ENCODE measurements at regions not wholly inside any gene's neighbourhood (a gene's known extent, or its start where the extent isn't known, plus 50 kb on each side); places are given as distances from the start of the nearest gene placed in this dataset.
"Not testable (repeated sequence)": the region's sequence is repeated elsewhere in the genome, so short reads cannot be mapped to it uniquely, and the experiment has no call there.

GRCh38 chr22:49670456-49671330 lies 157.0 kb downstream of the BRD1 start:
- TF ChIP-seq CTCF (conservative IDR thresholded peaks at IDR 0.05) = no peak
- H3K36me3 Mint-ChIP-seq (ENCODE audit: low read depth) = no peaks in the 10 kb centered on the region
- H3K9me3 Mint-ChIP-seq = no peaks in the 10 kb centered on the region
- H3K27ac Mint-ChIP-seq (ENCODE audit: unreplicated experiment) = no peak overlapping the region
- H3K4me3 Mint-ChIP-seq = no peak overlapping the region
- peak; percentile 26 for DNase-seq (ENCODE audit: low read depth, low spot score)
- H3K27me3 Mint-ChIP-seq (ENCODE audit: low read depth) = peaks cover 79% of the 10 kb centered on the region
- peaks cover 12% of the 10 kb centered on the region for H3K4me1 Mint-ChIP-seq

GRCh38 chr22:49669969-49670455 lies 157.7 kb downstream of the BRD1 start:
- DNase-seq (ENCODE audit: low read depth, low spot score); H3K4me3 Mint-ChIP-seq; H3K27ac Mint-ChIP-seq (ENCODE audit: unreplicated experiment); H3K36me3 Mint-ChIP-seq (ENCODE audit: low read depth); H3K9me3 Mint-ChIP-seq: not testable (repeated sequence)
- Mint-ChIP-seq H3K4me1 (peaks cover 12% of the 10 kb centered on the region), H3K27me3 (ENCODE audit: low read depth) (peaks cover 77% of the 10 kb centered on the region)

GRCh38 chr22:49669427-49669968 lies 158.2 kb downstream of the BRD1 start:
- H3K4me3 Mint-ChIP-seq = peak overlapping the region; percentile 47
- H3K27me3 Mint-ChIP-seq (ENCODE audit: low read depth) = peaks cover 74% of the 10 kb centered on the region

GRCh38 chr22:49668402-49668801 lies 159.3 kb downstream of the BRD1 start:
- H3K36me3 Mint-ChIP-seq (ENCODE audit: low read depth) = no peaks in the 10 kb centered on the region
- no peak overlapping the region for H3K4me3 Mint-ChIP-seq
- no peaks in the 10 kb centered on the region for H3K9me3 Mint-ChIP-seq
- peaks cover 15% of the 10 kb centered on the region for H3K4me1 Mint-ChIP-seq
- peaks cover 65% of the 10 kb centered on the region for H3K27me3 Mint-ChIP-seq (ENCODE audit: low read depth)
- no peak overlapping the region for H3K27ac Mint-ChIP-seq (ENCODE audit: unreplicated experiment)
- no peak for TF ChIP-seq CTCF (conservative IDR thresholded peaks at IDR 0.05)
- DNase-seq (ENCODE audit: low read depth, low spot score) = no peak

More at GRCh38 chr22:49669427-49669968, 158.2 kb downstream of the BRD1 start:
- H3K36me3 Mint-ChIP-seq (ENCODE audit: low read depth); H3K27ac Mint-ChIP-seq (ENCODE audit: unreplicated experiment); H3K9me3 Mint-ChIP-seq; DNase-seq (ENCODE audit: low read depth, low spot score): not testable (repeated sequence)
- peaks cover 15% of the 10 kb centered on the region for H3K4me1 Mint-ChIP-seq

- peaks cover 67% of the 10 kb centered on the region for H3K27me3 Mint-ChIP-seq (ENCODE audit: low read depth)
- H3K27ac Mint-ChIP-seq (ENCODE audit: unreplicated experiment) = no peak overlapping the region
- TF ChIP-seq CTCF (conservative IDR thresholded peaks at IDR 0.05) = no peak
- H3K36me3 Mint-ChIP-seq (ENCODE audit: low read depth) = no peaks in the 10 kb centered on the region
- no peak overlapping the region for H3K4me3 Mint-ChIP-seq
- peaks cover 15% of the 10 kb centered on the region for H3K4me1 Mint-ChIP-seq
- no peak for DNase-seq (ENCODE audit: low read depth, low spot score)
- no peaks in the 10 kb centered on the region for H3K9me3 Mint-ChIP-seq
These were observed 160.4 kb downstream of the BRD1 start for GRCh38 chr22:49667236-49667635.

- H3K9me3 Mint-ChIP-seq = no peaks in the 10 kb centered on the region
- H3K27me3 Mint-ChIP-seq (ENCODE audit: low read depth) = peaks cover 59% of the 10 kb centered on the region
- no peak for DNase-seq (ENCODE audit: low read depth, low spot score)
- H3K36me3 Mint-ChIP-seq (ENCODE audit: low read depth) = no peaks in the 10 kb centered on the region
- H3K4me1 Mint-ChIP-seq = peaks cover 7% of the 10 kb centered on the region
- peak overlapping the region; percentile 9 for H3K4me3 Mint-ChIP-seq
- TF ChIP-seq CTCF (conservative IDR thresholded peaks at IDR 0.05) = no peak
- no peak overlapping the region for H3K27ac Mint-ChIP-seq (ENCODE audit: unreplicated experiment)
These were observed 161.4 kb downstream of the BRD1 start for GRCh38 chr22:49666146-49666809.

Measured in neural crest cell (in vitro differentiated cells).